Kasumi-1 (cell line): ENCODE measurements at regions not wholly inside any gene's neighbourhood (a gene's known extent, or its start where the extent isn't known, plus 50 kb on each side); places are given as distances from the start of the nearest gene placed in this dataset.

Source experiments
- DNase-seq, 2 experiments: peaks; one replicate each; lab custom pipeline; 2025; lab: John Stamatoyannopoulos, UW

DNA sequence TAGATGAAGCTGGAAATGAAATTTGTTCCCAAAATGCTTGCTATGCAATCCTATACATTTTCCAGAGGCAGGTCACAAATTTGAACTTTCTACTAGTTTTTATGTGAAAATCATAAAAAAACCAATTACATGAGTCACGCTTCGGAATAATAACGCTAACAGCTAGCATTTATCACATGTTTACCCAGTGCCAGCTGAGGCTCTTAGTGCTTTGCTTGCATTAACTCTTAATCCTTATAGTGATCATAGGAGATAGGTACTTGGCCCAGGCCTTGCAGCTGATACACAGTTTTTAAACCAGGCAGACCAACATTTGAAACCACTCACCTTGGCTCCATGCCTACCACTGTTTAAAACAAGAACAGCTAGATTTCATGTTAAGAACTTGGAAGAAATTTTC lies 131.8 kb upstream of the RAG2 start:
- no peak for DNase-seq

DNA sequence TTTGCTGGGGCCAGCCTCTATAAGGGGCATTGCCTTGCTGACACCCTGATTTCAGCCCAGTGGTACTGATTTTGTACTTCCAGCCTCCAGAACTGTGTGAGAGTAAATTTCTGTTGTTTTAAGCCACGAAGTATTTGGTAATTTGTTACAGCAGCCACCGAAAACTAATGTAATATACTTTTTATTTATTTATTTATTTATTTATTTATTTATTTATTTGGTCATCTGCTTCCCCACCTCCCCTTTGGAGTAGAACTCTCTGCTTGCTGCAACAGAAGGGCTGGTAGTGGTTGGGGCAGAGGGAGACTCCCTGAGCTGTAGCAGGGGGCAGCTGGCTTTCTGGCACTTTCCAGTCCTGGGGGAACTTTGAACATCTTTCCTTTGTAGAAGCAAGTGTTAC lies 128.4 kb upstream of the RAG2 start:
- no peak for DNase-seq

GRCh38 chr11:36724742-36725385 lies 126.8 kb upstream of the RAG2 start:
- DNase-seq, result peak; percentile 61 to 71

DNA sequence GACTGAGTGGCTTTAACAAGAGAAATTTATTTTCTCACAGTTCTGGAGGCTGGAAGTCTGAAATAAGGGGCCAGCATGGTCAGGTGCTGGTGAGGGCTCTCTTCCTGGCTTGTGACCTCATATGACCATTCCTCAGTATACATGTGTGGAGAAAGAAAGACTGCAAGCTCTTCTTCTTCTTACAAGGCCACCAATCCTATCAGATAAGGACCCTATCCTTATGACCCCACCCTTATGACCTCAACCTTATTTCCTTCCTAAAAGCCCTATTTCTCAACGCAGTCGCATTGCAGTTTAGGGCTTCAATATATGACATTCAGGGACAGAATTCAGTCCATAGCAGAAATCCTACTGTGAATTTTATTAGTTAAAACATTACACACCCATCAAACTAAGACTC lies 124.4 kb upstream of the RAG2 start:
- DNase-seq, result no peak

- DNase-seq, result no peak
Observed at GRCh38 chr11:36719358-36720107, 121.5 kb upstream of the RAG2 start.

- DNase-seq, result no peak
Observed at GRCh38 chr11:36718451-36718850, 120.4 kb upstream of the RAG2 start.

DNA sequence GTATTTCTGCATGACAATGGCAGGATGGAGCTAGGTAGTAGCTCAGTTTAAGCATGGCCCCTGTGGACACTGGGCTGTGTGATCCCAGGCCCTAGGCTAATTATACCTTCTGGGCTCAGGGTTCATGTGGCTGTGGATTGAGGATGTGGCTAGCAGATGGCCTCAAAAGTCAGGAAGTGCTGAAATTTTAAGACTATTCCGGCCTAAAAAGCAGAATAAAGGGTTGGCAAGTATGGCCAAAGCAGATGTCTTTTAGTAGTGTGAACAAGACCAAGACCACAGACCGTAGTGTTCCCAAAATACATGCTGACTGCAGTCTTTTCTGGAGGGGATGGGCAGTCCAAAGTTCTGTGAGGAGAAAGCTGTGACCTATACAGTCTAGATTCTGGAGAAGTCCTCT lies 115.7 kb upstream of the RAG2 start:
- peak; percentile 66 to 82 for DNase-seq

DNA sequence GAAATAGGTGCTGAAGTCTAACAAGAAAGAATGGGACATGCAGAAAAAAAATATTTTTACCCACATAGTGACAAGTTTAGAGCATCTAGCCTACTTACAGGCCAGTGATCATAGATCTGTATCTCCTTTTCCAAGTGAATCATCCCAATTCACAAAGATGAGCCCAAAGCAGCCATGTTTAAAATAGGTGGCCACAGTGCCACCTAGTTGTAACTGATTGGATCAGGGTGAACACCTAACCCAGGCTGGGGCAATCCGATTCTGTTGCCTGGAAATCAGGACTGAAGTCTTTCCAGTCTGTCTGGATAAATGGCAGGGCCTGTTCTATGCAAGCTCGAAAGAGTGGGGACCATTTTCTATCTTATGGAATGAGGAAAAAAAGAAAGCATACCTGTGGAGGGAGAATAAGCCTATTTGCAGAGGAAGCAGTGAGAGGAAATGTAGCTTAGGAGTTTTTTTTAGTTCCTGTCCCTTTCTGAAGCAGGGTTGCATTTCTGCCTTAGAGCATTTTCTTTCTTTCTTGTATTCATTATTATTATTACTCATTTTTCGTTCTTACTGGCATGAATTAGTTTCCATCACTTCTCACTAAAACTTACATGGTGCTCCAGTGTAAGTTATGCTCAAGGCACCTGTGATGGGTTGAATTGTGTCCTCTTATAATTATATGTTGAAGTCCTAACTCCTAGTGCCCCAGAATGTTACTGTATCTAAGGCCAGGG lies 113.2 kb upstream of the RAG2 start:
- DNase-seq, result no peak
